ENCODE measurements at regions not wholly inside any gene's neighbourhood (a gene's known extent, or its start where the extent isn't known, plus 50 kb on each side); places are given as distances from the start of the nearest gene placed in this dataset.

DNA sequence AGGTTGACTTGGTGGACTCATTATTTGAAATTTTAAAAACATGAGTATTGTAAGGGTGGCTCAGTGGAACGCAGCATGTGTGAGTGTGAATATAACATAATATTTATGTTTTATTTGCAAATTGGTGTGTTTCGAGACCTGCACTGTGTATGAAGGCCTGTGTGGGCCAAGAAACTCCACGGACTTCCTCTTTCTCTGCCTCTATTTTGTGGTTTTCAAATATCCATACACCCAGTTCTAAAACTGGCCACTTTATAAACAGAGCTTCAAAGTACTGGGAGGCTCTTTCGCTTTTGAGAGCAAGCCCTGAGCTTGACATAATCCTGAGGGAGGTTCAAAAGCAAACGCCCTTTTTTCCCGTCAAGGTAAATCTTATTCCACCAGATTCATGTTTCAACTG is 187.7 kb downstream of the GPAT3 start:
- Histone ChIP-seq H3K36me3 (ENCODE audit: insufficient read depth, low read length) (no peaks in the 10 kb centered on the region), H3K27me3 (ENCODE audit: control insufficient read depth in 1 of 2, insufficient read depth in 2 of 2, low read length in 2 of 2) (peaks cover 0 to 14% of the 10 kb centered on the region in 2 experiments), H3K4me3 (ENCODE audit: low read length) (no peak overlapping the region), H3K9me3 (ENCODE audit: control insufficient read depth in 1 of 2, insufficient read depth in 1 of 2, low read length in 2 of 2) (no peaks in the 10 kb centered on the region), H3K4me1 (ENCODE audit: insufficient read depth, low read length) (no peaks in the 10 kb centered on the region), H3K27ac (ENCODE audit: low read depth in 1 of 2, low read length in 2 of 2) (no peak overlapping the region)
- no peak for ATAC-seq (ENCODE audit: poor library complexity)
- H3K4me3 Mint-ChIP-seq = no peak overlapping the region
- no peaks in the 10 kb centered on the region for H3K4me1 Mint-ChIP-seq (ENCODE audit: low read depth)
- peaks cover 56% of the 10 kb centered on the region for H3K27me3 Mint-ChIP-seq
- H3K9me3 Mint-ChIP-seq = no peaks in the 10 kb centered on the region
- H3K27ac Mint-ChIP-seq = no peak overlapping the region
- CTCF ChIA-PET = no interaction called here
- no peak for DNase-seq
- TF ChIP-seq, protein P1, sequence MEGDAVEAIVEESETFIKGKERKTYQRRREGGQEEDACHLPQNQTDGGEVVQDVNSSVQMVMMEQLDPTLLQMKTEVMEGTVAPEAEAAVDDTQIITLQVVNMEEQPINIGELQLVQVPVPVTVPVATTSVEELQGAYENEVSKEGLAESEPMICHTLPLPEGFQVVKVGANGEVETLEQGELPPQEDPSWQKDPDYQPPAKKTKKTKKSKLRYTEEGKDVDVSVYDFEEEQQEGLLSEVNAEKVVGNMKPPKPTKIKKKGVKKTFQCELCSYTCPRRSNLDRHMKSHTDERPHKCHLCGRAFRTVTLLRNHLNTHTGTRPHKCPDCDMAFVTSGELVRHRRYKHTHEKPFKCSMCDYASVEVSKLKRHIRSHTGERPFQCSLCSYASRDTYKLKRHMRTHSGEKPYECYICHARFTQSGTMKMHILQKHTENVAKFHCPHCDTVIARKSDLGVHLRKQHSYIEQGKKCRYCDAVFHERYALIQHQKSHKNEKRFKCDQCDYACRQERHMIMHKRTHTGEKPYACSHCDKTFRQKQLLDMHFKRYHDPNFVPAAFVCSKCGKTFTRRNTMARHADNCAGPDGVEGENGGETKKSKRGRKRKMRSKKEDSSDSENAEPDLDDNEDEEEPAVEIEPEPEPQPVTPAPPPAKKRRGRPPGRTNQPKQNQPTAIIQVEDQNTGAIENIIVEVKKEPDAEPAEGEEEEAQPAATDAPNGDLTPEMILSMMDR (IDR thresholded peaks at IDR 0.05) = no peak
- POLR2A ChIA-PET = no interaction called here
- intact Hi-C loops (cut with DNase I, micrococcal nuclease) = no loop called here
- no peaks in the 10 kb centered on the region for H3K36me3 Mint-ChIP-seq (ENCODE audit: low read depth)

DNA sequence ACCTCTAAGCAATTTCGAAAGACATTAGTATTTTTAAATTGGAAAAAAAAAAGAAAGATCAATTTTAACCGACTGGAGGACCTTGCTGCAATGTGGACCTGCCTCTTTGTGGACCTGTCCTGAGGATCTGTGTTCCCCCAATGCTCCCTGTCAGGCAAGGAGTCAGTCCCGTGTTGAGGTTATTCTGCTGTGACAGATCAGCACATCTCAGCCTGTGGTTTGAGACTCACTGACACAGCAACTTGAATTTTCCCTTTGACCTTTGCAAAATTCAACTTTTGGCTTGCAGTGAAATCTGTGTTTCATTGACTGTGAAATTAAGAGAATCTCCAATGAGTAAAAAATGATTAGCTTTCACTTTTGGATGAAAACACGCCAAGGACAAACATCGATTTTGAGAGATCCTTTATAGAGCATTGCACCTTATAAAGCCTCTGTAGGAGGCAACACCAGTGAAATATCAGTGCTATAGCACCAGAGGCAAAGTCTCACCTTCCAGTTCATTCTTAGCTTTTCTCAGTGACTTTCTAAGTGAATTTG is 186.9 kb downstream of the GPAT3 start:
- CTCF ChIA-PET = no interaction called here

DNA sequence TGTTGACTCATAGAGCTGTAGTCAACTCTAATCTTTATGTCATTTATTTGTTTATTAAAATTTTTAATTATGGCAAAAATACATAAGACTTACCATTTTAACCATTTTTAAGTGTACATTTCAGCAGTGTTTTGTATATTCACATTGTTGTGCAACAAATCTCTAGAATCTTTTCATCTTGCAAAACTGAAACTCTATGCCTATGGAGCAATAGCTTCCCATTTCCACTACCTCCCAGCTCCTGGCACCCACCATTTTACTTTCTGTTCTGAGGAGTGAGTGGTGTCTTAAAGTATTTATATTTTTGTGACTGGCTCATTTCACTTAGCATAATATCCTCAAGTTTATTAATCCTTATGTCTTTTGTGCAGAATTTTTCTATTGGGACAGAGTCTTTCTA is 181.0 kb downstream of the GPAT3 start:
- POLR2A ChIA-PET = no interaction called here
- intact Hi-C loops (cut with DNase I, micrococcal nuclease) = no loop called here
- ATAC-seq (ENCODE audit: poor library complexity) = no peak
- Histone ChIP-seq H3K36me3 (ENCODE audit: insufficient read depth, low read length) (no peaks in the 10 kb centered on the region), H3K27me3 (ENCODE audit: control insufficient read depth in 1 of 2, insufficient read depth in 2 of 2, low read length in 2 of 2) (no peaks in the 10 kb centered on the region), H3K4me1 (ENCODE audit: insufficient read depth, low read length) (no peaks in the 10 kb centered on the region), H3K4me3 (ENCODE audit: low read length) (no peak overlapping the region), H3K9me3 (ENCODE audit: control insufficient read depth in 1 of 2, insufficient read depth in 1 of 2, low read length in 2 of 2) (no peaks in the 10 kb centered on the region), H3K27ac (ENCODE audit: low read depth in 1 of 2, low read length in 2 of 2) (no peak overlapping the region)
- Mint-ChIP-seq H3K9me3 (no peaks in the 10 kb centered on the region), H3K36me3 (ENCODE audit: low read depth) (no peaks in the 10 kb centered on the region), H3K4me3 (no peak overlapping the region), H3K27me3 (peaks cover 22% of the 10 kb centered on the region), H3K27ac (no peak overlapping the region), H3K4me1 (ENCODE audit: low read depth) (no peaks in the 10 kb centered on the region)
- CTCF ChIA-PET = no interaction called here
- TF ChIP-seq, protein P1 (IDR thresholded peaks at IDR 0.05) = no peak
- DNase-seq = no peak

More for the DNA sequence above, 186.9 kb downstream of the GPAT3 start:
- no peaks in the 10 kb centered on the region for H3K9me3 ChIP-seq (ENCODE audit: control insufficient read depth in 1 of 2, insufficient read depth in 1 of 2, low read length in 2 of 2)
- no peaks in the 10 kb centered on the region for H3K9me3 Mint-ChIP-seq
- intact Hi-C loops (cut with DNase I, micrococcal nuclease) = no loop called here
- no peaks in the 10 kb centered on the region for H3K4me1 ChIP-seq (ENCODE audit: insufficient read depth, low read length)
- no peak overlapping the region for H3K4me3 Mint-ChIP-seq
- H3K4me3 ChIP-seq (ENCODE audit: low read length) = no peak overlapping the region
- H3K36me3 ChIP-seq (ENCODE audit: insufficient read depth, low read length) = no peaks in the 10 kb centered on the region
- ATAC-seq (ENCODE audit: poor library complexity) = no peak
- TF ChIP-seq, protein P1 (IDR thresholded peaks at IDR 0.05) = no peak
- no peak for DNase-seq
- POLR2A ChIA-PET = no interaction called here
- H3K27ac Mint-ChIP-seq = no peak overlapping the region
- no peaks in the 10 kb centered on the region for H3K4me1 Mint-ChIP-seq (ENCODE audit: low read depth)
- H3K36me3 Mint-ChIP-seq (ENCODE audit: low read depth) = no peaks in the 10 kb centered on the region
- peaks cover 48% of the 10 kb centered on the region for H3K27me3 Mint-ChIP-seq
- peaks cover 0 to 14% of the 10 kb centered on the region in 2 experiments for H3K27me3 ChIP-seq (ENCODE audit: control insufficient read depth in 1 of 2, insufficient read depth in 2 of 2, low read length in 2 of 2)
- no peak overlapping the region for H3K27ac ChIP-seq (ENCODE audit: low read depth in 1 of 2, low read length in 2 of 2)
